C4-2B (cell line): ENCODE measurements at regions not wholly inside any gene's neighbourhood (a gene's known extent, or its start where the extent isn't known, plus 50 kb on each side); places are given as distances from the start of the nearest gene placed in this dataset.

Source experiments
- CTCF ChIP-seq: fragments of 450-650 bp; conservative IDR thresholded peaks from 2 replicates; pipeline ENCODE4 v1.5.1; 2017; ENCODE audit warnings: mild to moderate bottlenecking
- ZFX ChIP-seq: fragments of 450-650 bp; IDR thresholded peaks from 2 replicates; pipeline ENCODE4 v1.6.1; 2017

DNA sequence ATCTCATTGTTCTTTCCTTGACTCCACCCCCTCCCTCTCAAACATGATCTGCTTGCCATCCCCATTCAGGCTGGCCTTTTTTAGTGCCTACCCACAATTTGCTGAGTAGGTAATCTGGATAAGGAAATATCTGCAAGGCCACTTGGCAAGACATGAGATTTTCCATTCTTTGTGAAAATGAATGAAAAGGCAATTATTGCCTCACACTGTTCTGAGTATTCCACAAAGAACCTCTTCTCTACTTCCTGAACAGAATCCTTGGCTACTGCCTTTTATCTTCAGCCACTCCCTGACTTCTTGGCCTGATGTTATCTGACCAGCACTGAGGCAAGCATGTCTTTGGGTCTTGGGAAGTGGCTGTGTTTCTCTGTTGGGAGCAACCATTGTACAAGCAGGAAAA lies 263.2 kb upstream of the ATP2B1 start:
- TF ChIP-seq CTCF (no peak), ZFX (no peak)
